Frontal cortex (tissue), 3 donors: ENCODE measurements at regions not wholly inside any gene's neighbourhood (a gene's known extent, or its start where the extent isn't known, plus 50 kb on each side); places are given as distances from the start of the nearest gene placed in this dataset.

ENCODE experiments used
- DNase-seq, 2 donors: peaks; one replicate each; pipeline ENCODE4 v3.0.0; 2012; ENCODE audit warnings: low spot score in 2 of 2
- FAIRE-seq: peaks from 2 replicates; lab custom pipeline; 2012; peaks lifted over from hg19 to GRCh38; lab: Jason Lieb, UNC
- donor health status: control.
- donor health status: control.
- donor health status: control.

DNA sequence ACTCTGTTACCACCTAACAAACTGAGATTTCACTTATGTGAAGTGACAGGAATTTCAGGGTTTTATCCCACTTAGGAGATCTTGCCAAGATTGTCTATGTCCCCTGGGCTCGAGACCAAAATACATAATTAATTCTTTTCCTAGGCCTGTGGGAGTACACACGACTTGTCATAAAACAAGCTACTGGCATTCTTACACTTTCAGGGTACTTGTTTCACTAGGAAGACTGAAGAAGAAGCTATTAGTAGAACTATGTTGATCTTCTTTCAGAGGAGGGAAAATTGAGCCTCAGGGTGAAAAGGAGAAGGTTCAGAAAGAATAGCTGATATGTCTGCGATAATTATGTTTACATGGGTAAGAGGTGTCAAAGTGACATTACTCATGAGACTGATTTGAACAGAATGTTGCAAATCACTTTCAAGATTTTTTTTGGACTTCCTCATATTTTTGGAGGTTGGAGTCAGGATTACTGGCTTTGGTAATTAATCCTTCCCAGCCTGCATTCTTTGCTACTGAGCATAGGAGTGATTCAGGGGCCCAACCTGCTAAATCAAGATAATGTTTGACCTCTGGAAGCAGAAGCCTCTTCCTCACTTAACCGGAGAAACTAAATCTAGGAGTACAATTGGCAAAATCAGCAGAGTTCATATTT lies 240.0 kb upstream of the NT5C1B start:
- DNase-seq (no peak), FAIRE-seq (no peak)

DNA sequence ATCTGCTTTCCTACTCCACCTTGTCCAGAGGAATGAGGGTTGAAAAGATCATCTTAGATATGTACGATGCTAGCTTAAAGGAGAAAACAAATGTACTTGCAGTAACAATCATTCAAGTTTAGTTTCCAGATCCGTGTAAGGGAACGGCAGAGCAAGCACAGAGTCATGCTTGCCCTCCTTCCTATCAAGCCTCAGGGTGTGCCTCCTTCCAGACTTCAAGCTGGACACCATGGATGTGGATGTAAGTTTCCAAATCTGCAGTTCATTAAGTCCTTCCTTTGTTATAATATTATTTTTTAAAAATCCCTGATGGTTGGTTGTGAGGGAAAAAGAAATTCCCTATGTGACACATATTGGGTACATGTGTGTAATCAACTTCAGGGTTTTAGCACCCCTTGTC lies 238.9 kb upstream of the NT5C1B start:
- DNase-seq (no peak), FAIRE-seq (no peak)

DNA sequence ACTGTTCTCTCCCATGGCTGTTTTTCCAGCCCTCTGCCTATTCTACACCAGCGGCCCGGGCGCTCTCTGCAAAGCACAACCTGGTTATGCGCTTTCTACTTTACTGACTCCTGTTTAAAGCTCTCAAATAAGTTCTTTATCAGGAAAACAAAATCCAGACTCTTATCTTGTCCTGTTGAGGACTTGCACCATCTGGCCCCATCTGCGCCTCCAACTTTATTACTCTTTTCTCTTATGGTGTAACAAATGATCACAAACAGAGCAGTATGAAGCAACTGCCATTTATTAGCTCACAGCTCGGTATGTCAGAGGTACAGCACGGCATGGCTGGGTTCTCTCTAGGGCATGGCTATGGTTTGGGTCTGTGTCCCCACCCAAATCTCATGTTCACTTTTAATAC lies 236.5 kb upstream of the NT5C1B start:
- DNase-seq (no peak), FAIRE-seq (no peak)

DNA sequence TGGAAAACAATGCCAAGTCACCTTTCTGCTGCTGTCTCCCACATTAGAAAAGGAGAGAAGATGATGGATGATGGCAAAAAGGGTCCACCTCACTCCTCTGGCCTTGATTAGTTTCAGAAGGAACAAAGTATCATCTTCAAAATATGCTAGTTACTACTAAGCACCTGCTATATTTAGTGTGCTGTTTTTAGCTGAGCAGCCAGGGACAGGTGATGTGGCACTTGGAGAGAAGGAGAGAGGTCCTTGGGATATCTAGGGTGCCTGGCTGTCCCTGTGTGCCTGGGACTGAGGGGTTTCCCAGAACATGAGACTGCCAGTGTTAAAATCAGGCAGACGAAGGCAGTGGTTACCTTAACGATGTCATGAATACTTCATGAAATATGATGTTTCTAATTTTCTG lies 235.5 kb upstream of the NT5C1B start:
- FAIRE-seq (no peak), DNase-seq (no peak)

DNA sequence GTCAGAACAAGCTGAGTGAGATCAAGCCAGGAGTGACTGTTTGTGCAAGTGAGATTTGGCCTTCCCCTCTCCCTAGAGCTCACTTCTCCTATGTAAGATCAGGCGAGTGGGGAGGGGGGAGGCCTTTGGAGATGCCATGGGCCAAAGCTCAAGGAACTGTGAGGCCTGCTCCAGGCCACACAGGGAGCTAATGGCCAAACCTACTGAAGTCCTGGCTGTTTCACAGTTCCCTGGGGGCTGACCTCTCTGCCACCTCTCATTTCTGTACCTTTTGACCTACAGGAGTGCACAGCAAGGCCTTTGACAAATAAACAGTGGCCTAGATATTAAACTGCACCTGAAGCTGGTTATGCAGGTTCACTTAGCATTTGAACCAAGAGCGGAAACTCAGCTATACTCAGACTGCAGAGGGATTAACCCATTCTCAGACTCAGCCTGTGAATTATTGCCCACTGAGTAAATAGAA lies 235.0 kb upstream of the NT5C1B start:
- no peak for DNase-seq
- FAIRE-seq = no peak

DNA sequence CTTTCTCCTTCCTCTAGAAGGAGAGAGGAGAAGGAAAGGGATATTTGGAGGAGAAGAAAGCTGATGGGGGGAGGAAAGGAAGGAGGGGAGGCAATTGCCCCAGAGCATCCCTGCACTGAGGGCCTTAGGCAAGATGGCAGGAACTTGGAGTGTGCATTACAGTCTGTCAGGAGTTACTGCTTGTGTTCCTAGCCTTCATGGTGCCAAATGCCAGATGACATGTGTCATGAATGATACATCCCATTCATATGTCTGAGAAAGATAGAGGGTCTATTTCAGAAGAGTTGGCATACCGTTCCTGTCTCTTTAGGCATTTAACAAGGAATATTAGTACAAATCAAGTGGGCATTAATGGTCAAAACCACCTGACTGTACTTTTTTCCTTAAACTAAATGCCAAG lies 232.1 kb upstream of the NT5C1B start:
- DNase-seq = no peak
- no peak for FAIRE-seq

DNA sequence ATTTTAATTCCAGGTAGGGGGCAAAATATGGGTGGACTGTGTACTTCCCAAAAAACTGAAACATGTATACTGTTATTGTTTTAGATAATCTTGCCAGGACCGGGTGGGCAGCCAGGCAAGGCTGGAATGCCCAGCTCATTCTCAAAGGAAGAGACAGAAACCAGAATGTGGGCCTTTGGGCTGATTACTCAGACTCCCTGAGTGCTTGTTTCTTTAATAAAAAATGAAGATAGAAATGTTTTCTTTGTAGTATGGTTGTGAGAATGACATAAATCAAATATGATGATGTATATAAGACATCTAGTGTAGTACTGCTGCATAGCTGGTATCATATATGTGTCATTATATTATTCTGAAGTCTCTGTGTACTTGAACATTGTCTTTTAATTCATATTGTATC lies 231.6 kb upstream of the NT5C1B start:
- FAIRE-seq (no peak), DNase-seq (no peak)

DNA sequence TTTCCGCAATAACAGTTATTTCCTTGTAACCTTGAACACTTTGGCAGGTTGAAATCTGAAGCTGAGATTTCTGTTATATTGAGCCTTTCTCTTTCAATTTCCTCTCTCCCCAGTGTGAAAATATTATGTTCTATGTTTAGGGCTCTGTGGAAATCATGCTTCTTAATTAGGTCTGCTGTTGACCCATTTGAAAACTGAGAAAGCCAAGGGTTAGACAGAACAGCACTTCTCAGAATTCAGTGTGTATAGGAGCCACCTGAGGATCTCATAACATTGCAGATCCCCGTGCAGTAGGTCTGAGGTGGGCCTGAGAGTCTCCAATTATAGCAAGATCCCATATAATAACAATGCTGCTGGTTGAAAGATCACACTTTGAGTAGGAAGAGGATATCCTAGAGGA lies 230.2 kb upstream of the NT5C1B start:
- FAIRE-seq (no peak), DNase-seq (no peak)

DNA sequence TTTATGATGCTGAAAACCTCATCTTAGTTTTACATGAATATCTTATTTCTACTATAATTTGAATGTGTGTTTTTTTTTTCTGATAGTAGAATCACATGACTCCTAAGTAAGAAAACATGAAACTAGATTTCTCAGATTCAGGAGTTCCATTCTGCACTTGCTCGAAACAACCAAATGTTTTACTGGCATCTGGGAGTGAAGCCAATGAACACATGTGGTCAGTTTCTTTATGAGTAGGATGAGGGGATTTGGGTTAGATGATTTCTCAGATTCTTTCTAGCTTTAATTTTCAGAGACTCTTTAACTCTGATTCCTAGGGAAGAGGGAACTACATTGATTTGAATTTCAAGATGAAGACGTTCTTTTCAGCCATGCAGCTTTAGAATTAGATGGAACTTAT lies 225.0 kb upstream of the NT5C1B start:
- FAIRE-seq (no peak), DNase-seq (no peak)

DNA sequence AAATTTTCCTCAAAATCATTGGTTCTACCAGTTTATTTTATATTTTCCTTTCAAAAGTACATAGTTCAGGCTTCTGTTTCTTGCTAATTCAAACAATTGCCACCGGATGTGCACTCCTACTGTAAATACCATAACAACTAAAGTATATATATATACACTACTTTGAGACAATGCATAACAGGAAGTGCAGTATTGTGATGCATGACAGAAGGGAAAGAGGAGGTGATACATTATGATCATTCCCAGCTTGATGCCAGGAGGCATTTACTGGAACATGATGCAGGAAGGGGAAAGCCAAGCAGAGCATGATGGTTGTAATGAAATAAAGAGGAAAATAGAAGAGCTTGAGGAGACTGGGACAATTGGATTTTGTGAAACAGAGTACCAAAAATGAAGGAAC lies 215.2 kb upstream of the NT5C1B start:
- no peak for FAIRE-seq
- no peak for DNase-seq

DNA sequence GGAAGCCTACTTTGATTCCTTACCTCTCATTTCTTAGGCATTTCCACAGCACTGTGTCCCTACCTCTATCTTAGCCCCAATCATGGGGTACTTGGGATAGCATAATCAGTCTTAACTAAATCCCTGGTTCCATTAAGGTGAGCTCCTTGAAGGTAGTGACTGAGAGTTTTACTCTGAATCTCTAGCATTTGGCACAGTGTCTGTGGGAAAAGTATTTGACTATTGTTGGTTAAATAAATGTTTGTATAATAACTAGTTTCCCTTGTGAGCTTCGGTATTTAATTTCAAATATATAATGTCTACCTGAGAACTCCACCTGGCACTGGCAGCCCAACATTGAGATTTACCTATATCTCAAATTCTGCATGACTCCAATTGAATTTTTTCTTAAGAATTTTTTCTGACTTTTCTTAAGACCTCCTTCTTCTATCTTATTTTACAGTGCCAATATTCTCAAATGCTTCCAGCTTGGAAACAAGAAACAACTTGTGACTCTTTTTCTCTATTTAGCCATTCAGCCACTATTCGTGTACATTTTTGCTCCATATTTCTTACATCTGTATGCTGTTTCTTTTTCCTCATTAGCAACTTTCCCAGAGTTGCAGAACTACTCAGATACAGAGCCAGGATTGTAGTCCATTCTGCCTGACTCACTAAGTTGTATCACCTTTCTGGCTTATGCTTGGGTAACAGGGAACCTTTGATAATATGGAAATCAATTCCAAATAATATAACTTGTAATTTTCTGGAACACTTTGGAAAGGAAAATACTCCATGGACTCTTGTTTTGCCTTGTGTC lies 214.0 kb upstream of the NT5C1B start:
- FAIRE-seq (no peak), DNase-seq (no peak)

DNA sequence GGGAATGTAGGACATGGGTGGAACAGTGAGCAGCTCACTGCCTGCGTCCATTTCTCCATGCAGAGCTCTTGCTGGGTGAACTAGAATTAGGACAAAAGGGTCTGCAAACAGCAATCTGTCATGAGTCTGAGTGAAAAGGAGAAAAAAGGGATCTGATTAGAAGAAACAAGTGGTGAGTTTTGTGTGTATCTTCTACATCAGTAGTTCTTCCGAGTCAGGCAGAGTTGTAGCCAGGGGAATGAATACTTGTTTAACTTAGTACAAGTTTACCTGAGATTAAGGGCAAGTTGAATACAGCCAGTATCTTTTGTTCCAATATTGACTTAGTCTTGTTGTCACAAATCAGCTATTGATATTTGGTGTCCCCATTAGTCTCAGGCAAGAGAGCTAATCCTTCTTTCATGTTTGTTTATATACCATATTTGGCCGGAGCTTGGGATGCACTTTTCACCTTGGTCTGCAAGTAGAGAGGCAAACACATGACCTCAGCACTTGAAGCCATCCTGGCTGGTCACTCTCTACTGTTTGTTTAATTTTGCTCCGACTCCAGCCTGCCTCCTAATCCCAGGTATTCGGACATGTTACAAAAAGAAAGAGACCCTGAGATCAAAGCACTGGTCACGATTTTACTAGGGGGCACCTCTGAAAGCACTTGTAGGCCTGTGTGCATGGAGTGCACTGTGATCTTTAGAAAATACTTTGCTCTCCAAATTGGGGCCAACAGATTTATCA lies 211.0 kb upstream of the NT5C1B start:
- DNase-seq (no peak), FAIRE-seq (no peak)

DNA sequence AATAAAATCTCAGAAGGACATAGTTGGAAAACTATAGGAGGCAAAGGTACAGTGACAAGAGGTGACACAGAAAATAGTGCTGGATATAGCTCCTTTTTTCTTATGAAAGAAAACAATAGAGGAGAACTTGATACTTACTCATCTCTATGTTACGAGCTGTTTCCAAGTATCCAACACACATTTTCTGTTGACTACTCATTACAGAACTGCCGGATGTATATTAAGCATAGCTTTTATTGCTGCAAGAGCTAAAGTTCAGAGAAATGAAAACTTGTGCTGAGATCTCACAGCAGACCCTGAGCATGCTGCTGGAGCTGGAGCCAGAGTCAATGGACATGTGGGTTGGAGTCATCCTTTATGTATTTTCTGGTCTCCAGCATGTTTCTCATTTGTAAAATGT lies 210.0 kb upstream of the NT5C1B start:
- no peak for FAIRE-seq
- no peak for DNase-seq

DNA sequence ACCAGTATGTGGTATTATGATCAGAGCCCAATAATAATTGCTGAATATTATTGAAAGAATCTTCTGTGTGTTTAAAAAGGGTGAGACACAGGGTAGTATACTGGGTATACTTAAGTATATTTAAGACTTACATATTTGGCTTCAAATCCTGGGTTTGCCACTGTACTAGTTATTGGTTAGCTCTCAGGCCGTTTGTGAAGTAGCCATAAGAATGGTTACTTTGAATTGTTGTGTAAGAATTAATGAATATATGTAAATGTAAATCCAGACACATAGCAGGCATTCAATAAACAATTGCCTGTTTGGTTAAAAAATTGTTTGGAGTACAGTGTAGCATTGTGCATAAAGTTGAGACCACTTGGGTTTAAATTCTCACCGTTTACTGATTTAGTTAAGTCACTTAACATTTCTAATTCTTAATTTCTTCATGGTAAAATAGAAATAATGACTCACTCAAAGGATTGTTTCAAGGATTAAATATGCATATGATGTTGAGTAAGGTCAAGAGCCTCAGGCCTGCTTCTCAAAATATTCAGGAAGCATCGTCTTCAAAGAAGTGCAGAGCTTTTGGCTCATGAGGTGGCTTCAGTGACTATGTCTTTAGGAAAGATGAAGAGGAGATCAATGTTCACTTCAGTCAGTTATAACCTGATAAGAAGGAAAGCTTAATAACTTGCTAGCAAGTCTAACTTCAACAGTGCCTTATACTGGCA lies 207.9 kb upstream of the NT5C1B start:
- no peak for DNase-seq
- FAIRE-seq = no peak

DNA sequence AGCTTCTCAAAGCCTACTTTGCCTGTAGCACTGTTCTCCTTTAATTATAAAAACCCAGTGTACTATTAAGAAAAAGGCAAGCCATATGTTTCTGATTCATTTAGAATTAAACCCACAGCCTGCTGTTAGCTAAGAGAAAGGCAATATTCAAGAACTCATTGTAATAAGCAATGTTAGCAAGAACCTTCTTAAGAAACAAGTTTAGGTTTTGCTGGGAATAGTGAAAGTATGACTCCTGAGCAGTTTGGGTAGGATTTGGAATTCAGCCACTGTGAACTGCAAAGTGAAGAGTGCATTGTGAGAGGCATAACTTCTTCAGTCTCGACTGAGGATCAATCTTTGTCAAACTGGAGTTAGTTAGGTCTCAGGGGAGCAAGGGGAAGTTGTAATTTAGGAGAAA lies 206.5 kb upstream of the NT5C1B start:
- DNase-seq (no peak), FAIRE-seq (no peak)

DNA sequence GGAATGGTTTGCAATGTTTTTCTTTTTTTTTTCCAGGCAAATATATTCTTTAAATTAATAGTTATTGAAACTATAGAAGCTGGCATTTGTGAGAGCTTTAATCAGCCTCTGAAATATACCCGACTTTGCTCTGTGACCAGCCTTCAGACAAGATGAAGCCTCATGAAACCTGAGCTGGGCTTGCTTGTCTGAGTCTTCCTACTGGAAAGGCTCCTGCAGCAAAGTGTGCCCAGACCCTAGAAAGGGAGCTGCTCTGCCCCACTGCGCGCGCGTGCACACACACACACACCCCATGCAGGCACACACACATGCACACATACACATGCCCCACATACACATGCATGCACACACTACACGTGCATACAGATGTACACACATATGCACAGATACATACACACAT lies 203.3 kb upstream of the NT5C1B start:
- DNase-seq = no peak
- FAIRE-seq = no peak

DNA sequence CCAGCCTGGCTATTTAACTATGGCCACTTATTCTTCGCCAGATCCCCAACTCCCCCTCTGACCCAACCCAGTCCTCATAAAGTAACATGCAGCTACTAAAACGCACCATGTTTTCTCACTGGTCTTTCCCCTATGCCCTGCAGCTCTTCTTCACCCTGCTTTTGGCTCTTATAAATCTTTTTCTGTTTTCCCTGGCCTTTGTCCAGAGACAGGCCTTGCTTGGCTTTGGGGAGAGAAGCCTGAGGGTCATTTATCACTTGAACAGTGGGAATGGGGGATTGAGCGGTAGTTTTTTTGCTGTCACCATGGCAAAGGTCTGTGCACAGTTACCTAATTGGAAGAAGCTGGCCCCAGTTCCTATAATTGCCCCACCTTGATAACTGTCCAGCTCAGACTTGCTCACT lies 202.9 kb upstream of the NT5C1B start:
- FAIRE-seq (no peak), DNase-seq (no peak)

DNA sequence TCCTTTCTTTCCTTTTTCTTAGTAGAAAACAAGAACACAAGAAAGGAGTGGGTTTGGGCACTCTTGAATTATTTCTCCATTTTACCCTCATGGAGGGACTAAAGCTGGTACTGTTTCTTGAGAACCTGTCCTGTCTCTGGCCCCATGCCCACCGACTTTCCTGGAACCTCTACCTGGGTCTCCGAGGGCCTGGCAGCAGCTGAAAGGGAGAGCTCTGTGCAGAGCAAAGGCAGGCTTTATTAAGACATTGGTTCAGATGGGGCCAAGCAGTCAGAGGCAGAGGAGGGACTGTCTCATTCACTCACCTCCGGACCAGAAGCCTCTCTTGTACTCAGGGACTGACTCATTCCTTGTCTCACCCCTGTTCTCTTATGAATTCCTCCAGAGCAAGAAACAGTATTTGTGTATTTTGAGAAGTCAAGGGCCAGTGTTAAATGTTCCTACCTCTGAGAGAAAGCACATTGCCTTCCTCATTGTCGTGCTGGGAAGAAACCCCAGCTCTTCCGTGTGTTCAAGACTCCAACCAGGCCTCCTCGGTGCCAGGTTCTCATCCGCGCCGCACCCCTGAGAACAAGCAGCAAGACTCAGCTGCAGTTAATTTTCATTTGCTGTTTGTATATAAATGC lies 201.9 kb upstream of the NT5C1B start:
- FAIRE-seq = no peak
- no peak for DNase-seq

DNA sequence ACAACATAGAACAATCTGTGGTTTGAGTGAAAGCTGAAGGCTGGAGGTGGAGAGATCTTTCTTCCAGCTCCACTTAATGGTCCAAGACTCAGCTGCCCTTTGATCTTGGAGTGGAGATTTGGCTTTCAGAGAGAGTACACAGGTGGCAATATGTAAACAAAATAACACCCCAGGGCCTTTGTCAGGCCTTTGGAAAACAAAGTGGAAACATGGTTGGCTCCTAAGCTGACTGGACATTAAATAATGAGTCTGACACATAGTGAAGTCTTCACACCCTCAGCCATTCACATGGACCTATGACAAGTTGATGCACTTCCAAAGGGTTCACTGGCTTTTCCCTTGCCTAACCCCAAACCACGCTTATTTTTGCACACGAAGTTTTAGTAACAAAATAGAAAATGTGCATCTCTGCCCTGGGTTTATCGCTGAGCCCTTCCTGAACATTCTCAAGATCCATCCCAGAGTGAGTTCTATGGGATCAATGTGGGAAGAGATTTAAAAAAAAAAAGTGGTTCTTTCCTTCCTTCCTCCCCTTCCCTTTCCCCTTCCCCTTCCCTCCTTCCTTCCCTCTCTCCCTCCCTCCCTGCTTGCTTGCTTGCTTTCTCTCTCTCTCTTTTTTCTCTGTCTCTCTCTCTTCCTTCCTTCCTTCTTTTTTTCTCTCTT lies 201.3 kb upstream of the NT5C1B start:
- FAIRE-seq = no peak

DNA sequence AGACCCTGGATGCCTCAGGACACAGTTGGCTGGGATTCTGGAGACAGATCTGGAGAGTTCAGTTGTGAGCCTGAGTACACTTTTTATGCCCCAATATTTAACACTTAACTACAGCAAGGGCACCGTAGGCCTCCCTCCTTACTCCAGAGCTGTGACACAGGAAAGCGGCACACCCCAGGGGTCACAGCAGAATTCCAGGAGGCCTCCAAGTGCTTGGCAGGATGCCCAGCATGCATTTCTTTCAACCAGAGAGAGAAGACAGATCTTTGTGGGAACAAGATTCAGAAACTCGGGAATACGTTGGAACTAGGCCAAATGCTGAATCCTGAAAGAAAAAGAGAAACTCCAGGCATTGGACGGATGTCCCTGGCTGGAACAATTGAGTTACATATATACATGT lies 199.2 kb upstream of the NT5C1B start:
- FAIRE-seq = no peak
- DNase-seq = no peak

More for the DNA sequence above, 201.3 kb upstream of the NT5C1B start:
- no peak for DNase-seq
